Heart left ventricle (tissue), 16 donors: ENCODE measurements at regions not wholly inside any gene's neighbourhood (a gene's known extent, or its start where the extent isn't known, plus 50 kb on each side); places are given as distances from the start of the nearest gene placed in this dataset.

ENCODE experiments used
- ATAC-seq, 4 donors: fragments of 200-7000 bp; cut with Tn5 transposase; one replicate each; pipeline ENCODE4 v1.9.1; 2020 to 2022; ENCODE audit warnings: moderate library complexity in 4 of 4, mild to moderate bottlenecking in 3 of 4, moderate number of reproducible peaks in 1 of 4
- DNase-seq, 5 donors: peaks; one replicate each; pipeline ENCODE4 v3.0.0-alpha.2; 2020
- H3K27ac ChIP-seq, 12 donors: fragments of 200-600 bp; sonication (generic) in 4 of 12; one replicate each; pipeline versions ENCODE4 v1.5.0 to v1.8.0; 2016 to 2022; ENCODE audit warnings: mild to moderate bottlenecking in 2 of 12
- H3K27me3 ChIP-seq, 9 donors: fragments of 200-600 bp; sonication (generic) in 2 of 9; one replicate each; pipeline versions ENCODE4 v1.5.1 to v1.8.0; 2016 to 2022; ENCODE audit warnings: mild to moderate bottlenecking in 3 of 9
- H3K36me3 ChIP-seq, 9 donors: fragments of 200-600 bp; sonication (generic) in 2 of 9; one replicate each; pipeline versions ENCODE4 v1.5.0 to v1.8.0; 2018 to 2022; ENCODE audit warnings: mild to moderate bottlenecking in 2 of 9
- H3K4me1 ChIP-seq, 12 donors: fragments of 200-600 bp; sonication (generic) in 4 of 12; one replicate each; pipeline versions ENCODE4 v1.5.0 to v1.8.0; 2016 to 2022; ENCODE audit warnings: mild to moderate bottlenecking in 3 of 12
- H3K4me3 ChIP-seq, 12 donors: fragments of 200-600 bp; sonication (generic) in 4 of 12; one replicate each; pipeline versions ENCODE4 v1.5.0 to v1.8.0; 2017 to 2022; ENCODE audit warnings: mild to moderate bottlenecking in 9 of 12, moderate library complexity in 4 of 12
- H3K9me3 ChIP-seq, 12 donors: fragments of 200-600 bp; sonication (generic) in 4 of 12; one replicate each; pipeline versions ENCODE4 v1.5.0 to v1.8.0; 2016 to 2022; ENCODE audit warnings: mild to moderate bottlenecking in 1 of 12
- POLR2A ChIP-seq, 2 donors: fragments of 450-650 bp; IDR thresholded peaks; one replicate each; pipeline ENCODE4 v1.6.1; 2017; ENCODE audit warnings: antibody characterized with exemption in 2 of 2, mild to moderate bottlenecking in 2 of 2, moderate library complexity in 2 of 2
- WGBS, 4 donors: extraction: QIAGEN DNeasy Blood & Tissue Kit in 2 of 4; methylation state at CpG; one replicate each; pipeline versions ENCODE4 v1.1.5 to v1.1.7; 2013 to 2018; 5-methylcytosine and 5-hydroxymethylcytosine counted together
- intact Hi-C, 10 donors: fragments of 100-400 bp; cut with DNase I; formaldehyde crosslinking; loops; one replicate each; pipeline versions ENCODE4 v1.11.1 to v1.14.2; 2022
- TF ChIP-seq, protein P1 (sequence below), 12 donors: fragments of 200-600 bp; sonication (generic) in 4 of 12; IDR thresholded peaks; one replicate each; pipeline versions ENCODE4 v1.5.0 to v1.8.0; 2018 to 2022; ENCODE audit warnings: antibody characterized with exemption in 12 of 12, mild to moderate bottlenecking in 5 of 12
- donor health status: ischemic (EF 13 %, LVEDD 7.1; RV severe dilation, severe dysfunction).
- donor health status: healthy with polysubstance abuse.
- donor health status: DM: no; HTN: yes; CAD: no.
- donor health status: DM: no; HTN: no; CAD: no.
- donor health status: ischemic (EF 25% LVEDD 6.9; RV normal size, moderate dysfunction).
- donor health status: ischemic (EF 25% LVEDD 5.7; RV mildly dilated, moderate dysfunction).
- donor health status: healthy.
- donor health status: DM: yes; HTN: yes; CAD: no.
- donor health status: ischemic (EF 35%, LVEDD 5.7; RV mildly dilated, moderate dysfunction).
- donor health status: nonischemic (EF 11% LVEDD 7.7; RV severe dilation, severe dysfunction).
- donor health status: DM: yes; HTN: yes; CAD: no.
- donor health status: PGD.
- donor health status: ischemic (EF 29% LVEDD 5.4; RV normal size, mild dysfunction).
- donor health status: nonischemic (EF 23%, LVEDD 6.1; RV moderate dilation, normal function).

DNA sequence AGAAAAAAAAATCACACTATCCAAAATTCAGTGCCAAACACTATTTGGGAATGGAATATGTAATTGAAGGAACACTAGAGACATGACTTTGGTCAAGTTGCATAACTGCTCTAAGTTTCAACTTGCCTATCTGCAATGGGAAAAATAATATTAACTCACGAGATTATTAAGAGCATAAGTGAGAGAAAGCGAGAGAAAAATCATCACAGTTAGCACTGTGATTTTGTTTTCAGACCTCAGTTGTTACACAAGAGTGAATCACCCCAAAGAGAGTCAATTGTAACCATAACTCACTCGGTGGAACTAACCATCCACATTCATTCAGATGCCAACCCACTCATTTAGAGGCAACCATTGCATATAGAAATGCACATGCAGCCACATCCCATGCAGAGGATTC lies 147.1 kb downstream of the NHLRC3 start:
- WGBS, 4 donors, result 77 to 86% (median 83%) methylated on average over 3 of the region's 3 CpGs
- Histone ChIP-seq H3K4me3 (no peak overlapping the region), H3K36me3 (no peaks in the 10 kb centered on the region), H3K9me3 (no peaks in the 10 kb centered on the region), H3K27me3 (no peaks in the 10 kb centered on the region), H3K27ac (peak overlapping the region in 10 of 12 donors; percentile 9 to 75 (median 50)), H3K4me1 (peaks cover 0 to 28% (median 0%) of the 10 kb centered on the region in 12 donors)
- no peak for DNase-seq
- no peak for TF ChIP-seq POLR2A (IDR thresholded peaks at IDR 0.05)
- TF ChIP-seq, protein P1, sequence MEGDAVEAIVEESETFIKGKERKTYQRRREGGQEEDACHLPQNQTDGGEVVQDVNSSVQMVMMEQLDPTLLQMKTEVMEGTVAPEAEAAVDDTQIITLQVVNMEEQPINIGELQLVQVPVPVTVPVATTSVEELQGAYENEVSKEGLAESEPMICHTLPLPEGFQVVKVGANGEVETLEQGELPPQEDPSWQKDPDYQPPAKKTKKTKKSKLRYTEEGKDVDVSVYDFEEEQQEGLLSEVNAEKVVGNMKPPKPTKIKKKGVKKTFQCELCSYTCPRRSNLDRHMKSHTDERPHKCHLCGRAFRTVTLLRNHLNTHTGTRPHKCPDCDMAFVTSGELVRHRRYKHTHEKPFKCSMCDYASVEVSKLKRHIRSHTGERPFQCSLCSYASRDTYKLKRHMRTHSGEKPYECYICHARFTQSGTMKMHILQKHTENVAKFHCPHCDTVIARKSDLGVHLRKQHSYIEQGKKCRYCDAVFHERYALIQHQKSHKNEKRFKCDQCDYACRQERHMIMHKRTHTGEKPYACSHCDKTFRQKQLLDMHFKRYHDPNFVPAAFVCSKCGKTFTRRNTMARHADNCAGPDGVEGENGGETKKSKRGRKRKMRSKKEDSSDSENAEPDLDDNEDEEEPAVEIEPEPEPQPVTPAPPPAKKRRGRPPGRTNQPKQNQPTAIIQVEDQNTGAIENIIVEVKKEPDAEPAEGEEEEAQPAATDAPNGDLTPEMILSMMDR (IDR thresholded peaks at IDR 0.05), result no peak
- intact Hi-C loops, result no loop called here
- peak in 3 of 4 donors; percentile 50 to 56 (median 51) for ATAC-seq

DNA sequence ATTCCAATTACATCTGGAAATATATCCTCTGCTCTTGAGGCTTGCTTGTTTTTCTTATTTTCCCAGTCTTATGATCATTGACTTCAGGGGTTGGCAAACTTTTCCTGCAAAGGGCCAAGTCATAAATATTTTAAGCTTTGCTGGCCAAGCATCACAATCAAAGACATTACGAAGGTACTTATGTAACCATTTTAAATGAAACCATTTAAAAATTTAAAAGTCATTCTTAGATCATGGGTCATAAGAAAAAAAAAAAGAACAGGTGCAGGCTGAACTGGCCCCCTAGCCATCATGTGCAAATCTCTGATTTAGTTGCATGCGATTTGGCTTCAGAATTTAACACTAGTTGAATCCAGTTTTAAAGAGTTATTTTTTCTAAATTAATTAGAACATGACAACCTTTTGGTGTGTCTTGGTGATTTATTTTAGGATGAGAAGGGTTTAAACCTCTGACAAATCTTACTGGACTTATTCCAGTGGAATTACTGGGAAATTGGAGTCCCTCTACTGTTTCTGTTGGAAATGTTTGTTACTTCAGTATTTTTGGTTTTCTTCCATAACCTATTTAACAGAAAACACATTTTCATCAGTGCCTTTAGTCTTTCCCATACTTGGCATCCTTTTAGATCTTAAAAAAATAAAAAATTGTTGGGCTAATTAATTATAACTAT lies 148.1 kb downstream of the NHLRC3 start:
- 59 to 72% (median 70%) methylated on average over 2 of the region's 2 CpGs for WGBS, 4 donors
- ATAC-seq, result peak in 3 of 4 donors; percentile 53 to 80 (median 66)
- Histone ChIP-seq H3K9me3 (no peaks in the 10 kb centered on the region), H3K27me3 (no peaks in the 10 kb centered on the region), H3K4me3 (no peak overlapping the region), H3K36me3 (no peaks in the 10 kb centered on the region), H3K27ac (peak overlapping the region in 10 of 12 donors; percentile 9 to 75 (median 52)), H3K4me1 (peaks cover 0 to 28% (median 0%) of the 10 kb centered on the region in 12 donors)
- peak in 1 of 5 donors; percentile 13 for DNase-seq
- TF ChIP-seq, protein P1 (IDR thresholded peaks at IDR 0.05), result no peak
- no peak for TF ChIP-seq POLR2A (IDR thresholded peaks at IDR 0.05)
- intact Hi-C loops, result no loop called here

DNA sequence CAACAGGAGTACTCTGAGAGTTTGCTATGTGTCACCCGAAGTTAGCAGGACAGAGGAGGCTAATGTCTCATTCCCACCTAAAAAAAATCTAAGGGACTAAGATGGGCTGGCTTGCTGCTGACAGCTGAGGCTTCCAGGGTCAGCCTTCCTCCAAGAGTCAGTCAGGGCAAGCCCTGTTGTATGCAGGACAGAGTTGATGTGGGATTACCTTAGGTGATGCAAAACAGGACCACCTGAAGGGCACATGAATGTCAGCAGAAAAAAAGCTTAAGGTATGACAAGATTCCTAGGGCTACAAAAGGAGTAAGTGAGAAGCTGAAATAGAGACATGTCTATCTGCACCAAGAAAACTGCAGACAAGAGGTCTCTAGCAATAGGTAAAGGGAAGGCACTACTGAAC lies 151.5 kb downstream of the NHLRC3 start:
- DNase-seq (no peak), ATAC-seq (no peak)
- Histone ChIP-seq H3K9me3 (no peaks in the 10 kb centered on the region), H3K27me3 (no peaks in the 10 kb centered on the region), H3K27ac (no peak overlapping the region), H3K4me1 (peaks cover 0 to 20% (median 0%) of the 10 kb centered on the region in 12 donors), H3K4me3 (no peak overlapping the region), H3K36me3 (no peaks in the 10 kb centered on the region)
- 64 to 76% (median 71%) methylated on average over 1 of the region's 1 CpG for WGBS, 4 donors
- intact Hi-C loops, result loop anchor here in 1 of 10 donors (10.0 kb wide), 1 partner anchor 55 kb away; no protein-coding TSS in a partner anchor
- TF ChIP-seq, protein P1 (IDR thresholded peaks at IDR 0.05), result no peak
- no peak for TF ChIP-seq POLR2A (IDR thresholded peaks at IDR 0.05)

DNA sequence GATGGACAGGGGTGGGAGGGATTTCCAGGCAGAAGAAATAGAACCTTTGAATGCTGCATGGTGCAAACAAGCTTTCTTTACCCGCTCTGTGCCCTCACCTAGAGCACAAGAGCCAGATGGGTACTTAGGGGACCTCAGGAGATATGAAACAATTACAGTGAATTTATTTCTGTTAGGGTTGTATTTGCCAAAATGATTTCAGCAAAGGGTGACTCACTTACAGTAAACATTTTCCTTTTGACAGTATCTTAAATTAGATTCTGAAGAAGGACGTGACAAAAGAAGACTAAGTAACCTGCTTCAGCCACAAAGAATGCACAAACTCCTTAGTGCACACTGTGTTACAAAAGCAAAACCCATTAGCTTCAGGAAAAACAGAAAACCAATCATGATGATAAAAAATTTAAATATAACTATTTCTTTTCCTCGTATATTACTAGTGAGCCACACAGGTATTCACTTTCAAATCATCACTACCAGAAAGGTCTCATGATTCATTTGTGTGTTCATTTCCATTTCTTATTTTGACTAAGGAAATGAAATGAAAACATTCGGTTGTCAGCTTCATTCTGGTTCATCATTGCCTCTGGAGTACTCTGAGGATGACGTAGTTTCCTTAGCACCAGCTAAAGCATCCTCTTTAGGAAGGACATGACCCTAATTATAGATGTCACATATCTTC lies 158.8 kb downstream of the NHLRC3 start:
- WGBS, 4 donors, result 29 to 43% (median 33%) methylated on average over 5 of the region's 5 CpGs
- Histone ChIP-seq H3K9me3 (no peaks in the 10 kb centered on the region), H3K36me3 (no peaks in the 10 kb centered on the region), H3K4me1 (peaks cover 0 to 27% (median 12%) of the 10 kb centered on the region in 12 donors), H3K4me3 (no peak overlapping the region), H3K27me3 (no peaks in the 10 kb centered on the region), H3K27ac (peak overlapping the region in 11 of 12 donors; percentile 1 to 64 (median 19))
- DNase-seq (no peak), ATAC-seq (peak in 3 of 4 donors; percentile 61 to 66 (median 65))
- intact Hi-C loops, result loop anchor here in 1 of 10 donors (10.0 kb wide), 1 partner anchor 48 kb away; no protein-coding TSS in a partner anchor
- no peak for TF ChIP-seq POLR2A (IDR thresholded peaks at IDR 0.05)
- TF ChIP-seq, protein P1 (IDR thresholded peaks at IDR 0.05), result no peak
